GM21367 (cell line): ENCODE measurements at regions not wholly inside any gene's neighbourhood (a gene's known extent, or its start where the extent isn't known, plus 50 kb on each side); places are given as distances from the start of the nearest gene placed in this dataset.

Experiments
- ATAC-seq: cut with Tn5 transposase; IDR thresholded peaks from one replicate; pipeline ENCODE4 v1.9.1; 2021; ENCODE audit not compliant: unreplicated experiment

- ATAC-seq, result no peak
Observed at GRCh38 chr2:219766658-219767057, 139.2 kb downstream of the SLC4A3 start.

GRCh38 chr2:219769090-219769910 is 141.9 kb downstream of the SLC4A3 start:
- no peak for ATAC-seq

DNA sequence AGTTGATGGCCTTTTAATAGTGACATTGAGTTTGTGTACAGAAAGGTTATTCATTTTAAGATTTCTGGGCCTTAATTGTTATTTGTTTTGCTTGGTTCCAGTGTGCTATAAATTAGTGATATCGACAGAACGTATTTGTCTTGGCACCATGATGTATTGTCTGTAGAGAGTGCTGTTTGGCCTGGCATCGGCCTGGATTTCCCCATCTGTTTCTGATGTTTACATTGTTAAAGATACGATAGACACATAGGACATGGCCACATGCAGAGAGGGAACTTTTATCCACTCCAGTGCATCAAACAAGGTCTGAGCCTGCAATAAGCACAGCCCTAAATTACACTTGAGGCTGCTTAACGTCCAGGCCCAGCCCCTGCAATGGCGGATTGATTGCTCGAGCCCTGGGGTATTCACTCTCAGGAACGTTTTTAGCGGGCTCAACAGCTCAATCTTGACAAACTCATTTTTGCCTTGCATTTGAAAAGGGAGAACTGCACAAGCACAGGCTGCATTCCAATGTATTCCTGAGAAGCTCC is 144.7 kb downstream of the SLC4A3 start:
- no peak for ATAC-seq

DNA sequence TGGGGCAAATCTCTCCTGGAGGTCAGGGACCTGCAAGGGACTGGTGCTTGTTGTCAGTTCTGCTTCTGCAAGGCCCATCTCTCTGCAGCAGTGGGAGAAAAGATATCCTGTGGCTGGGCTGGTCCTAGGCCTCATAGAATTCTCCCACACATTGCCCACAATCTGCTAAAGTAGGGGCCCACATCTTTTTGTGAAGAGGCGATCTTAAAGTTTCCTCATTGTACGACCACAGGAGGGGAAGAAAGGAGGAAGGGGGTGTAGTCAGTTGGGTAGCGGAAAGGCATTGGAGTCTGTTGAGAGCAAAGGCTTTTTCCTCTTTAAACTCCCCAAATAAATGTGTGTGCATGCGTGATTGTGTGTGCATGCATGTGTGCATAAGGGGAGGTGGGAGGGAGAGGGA is 145.3 kb downstream of the SLC4A3 start:
- no peak for ATAC-seq

- ATAC-seq, result no peak
Observed at GRCh38 chr2:219775506-219775905, 148.1 kb downstream of the SLC4A3 start.

GRCh38 chr2:219777388-219777787 is 150.0 kb downstream of the SLC4A3 start:
- ATAC-seq, result no peak

GRCh38 chr2:219778189-219778588 is 150.8 kb downstream of the SLC4A3 start:
- ATAC-seq, result no peak

- ATAC-seq, result no peak
Observed at GRCh38 chr2:219782737-219783348, 155.4 kb downstream of the SLC4A3 start.

GRCh38 chr2:219783359-219783975 is 156.0 kb downstream of the SLC4A3 start:
- ATAC-seq, result no peak

- no peak for ATAC-seq
Observed at GRCh38 chr2:219784178-219784577, 156.7 kb downstream of the SLC4A3 start.

GRCh38 chr2:219789476-219789875 is 162.0 kb downstream of the SLC4A3 start:
- ATAC-seq, result no peak

DNA sequence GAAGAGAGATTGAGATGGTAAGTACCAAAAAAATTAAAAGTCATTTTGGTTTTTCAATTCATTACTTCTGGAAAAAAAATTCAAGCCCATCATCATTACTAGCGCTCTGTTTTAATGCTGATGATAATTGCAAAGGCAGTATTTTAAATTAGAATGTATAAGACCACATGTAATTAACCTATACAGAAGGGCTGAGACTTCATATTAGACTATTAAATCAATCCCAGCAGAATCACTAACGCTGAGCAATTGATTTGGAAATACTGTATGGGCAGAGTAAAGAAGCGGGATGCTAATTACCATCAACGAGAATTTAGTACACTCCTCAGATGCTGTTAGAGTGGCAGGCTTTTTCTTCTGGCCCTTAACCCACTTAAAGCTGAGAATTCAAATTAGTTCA is 165.0 kb downstream of the SLC4A3 start:
- no peak for ATAC-seq

GRCh38 chr2:219798430-219798829 is 171.0 kb downstream of the SLC4A3 start:
- ATAC-seq, result no peak

DNA sequence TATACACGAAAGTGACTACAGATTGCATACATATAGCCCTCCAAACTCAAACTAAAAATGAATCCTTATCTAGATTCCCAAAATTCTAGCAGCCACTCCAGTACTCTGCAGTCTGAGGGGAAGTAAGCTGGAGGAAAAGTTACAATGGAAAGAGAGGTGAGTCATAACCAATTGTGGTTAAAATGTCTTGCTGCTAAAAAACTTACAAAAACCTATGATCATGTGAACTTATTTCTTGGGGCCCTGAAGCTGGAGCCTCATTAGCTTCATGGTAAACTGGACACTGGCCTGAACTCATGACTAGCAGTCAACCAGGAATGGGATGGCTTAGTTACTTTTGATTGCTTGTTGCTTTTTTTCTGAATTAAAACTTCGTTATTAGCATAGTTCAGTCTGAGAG is 175.9 kb downstream of the SLC4A3 start:
- no peak for ATAC-seq

DNA sequence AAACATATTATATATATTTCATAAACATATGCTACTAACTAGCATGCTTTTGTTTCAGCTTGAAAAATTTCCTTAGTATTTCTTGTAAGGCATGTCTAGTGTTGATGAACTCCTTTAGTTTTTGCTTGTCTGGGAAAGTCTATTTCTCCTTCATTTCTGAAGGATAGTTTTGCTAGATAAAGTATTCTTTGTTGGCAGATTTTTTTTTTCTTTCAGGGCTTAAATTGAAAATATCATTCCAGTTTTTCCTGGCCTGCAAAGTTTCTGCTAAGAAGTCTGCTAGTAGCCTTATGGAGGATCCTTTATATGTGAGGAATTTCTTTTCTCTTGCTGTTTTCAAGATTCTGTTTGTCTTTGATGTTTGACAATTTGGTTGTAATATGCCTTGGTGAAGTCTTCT is 183.5 kb downstream of the SLC4A3 start:
- ATAC-seq, result no peak

DNA sequence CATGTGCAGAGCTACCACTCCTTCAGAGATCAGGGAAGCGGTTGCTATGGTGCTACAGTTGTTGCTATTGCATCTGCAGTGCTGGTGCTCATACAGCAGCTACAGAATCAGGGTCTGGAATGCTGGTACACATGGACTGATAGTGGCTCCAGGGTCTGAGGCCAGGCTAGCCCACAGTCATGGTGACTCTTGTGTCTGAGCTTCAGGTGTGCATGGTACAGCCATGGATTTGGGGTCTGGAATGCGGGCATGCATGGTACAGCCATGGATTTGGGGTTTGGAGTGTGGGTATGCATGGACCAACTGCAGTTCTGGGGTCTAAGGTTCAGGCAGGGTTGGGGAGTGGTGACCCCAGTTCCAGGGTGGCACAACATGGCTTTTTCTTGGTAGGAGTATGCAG is 185.2 kb downstream of the SLC4A3 start:
- ATAC-seq, result no peak

GRCh38 chr2:219820767-219821166 is 193.3 kb downstream of the SLC4A3 start:
- ATAC-seq, result no peak

DNA sequence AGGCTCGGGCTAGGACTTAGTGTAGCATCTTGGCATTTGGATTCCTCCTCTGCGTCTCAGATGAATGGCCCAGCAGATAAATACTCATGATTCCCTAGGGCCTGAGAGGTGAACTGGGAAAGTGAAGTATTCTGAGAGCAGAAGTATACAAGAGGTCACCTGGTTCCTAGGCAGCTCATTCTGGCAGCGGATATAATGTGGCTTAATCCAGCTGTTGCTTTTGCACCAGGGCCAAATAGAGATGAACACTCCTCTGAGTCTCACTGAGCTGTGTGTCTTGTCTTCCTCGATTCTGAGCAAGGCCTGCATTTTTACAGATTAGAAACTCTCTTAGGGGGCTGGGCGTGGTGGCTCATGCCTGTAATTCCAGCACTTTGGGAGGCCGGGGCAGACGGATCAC is 196.1 kb downstream of the SLC4A3 start:
- ATAC-seq, result no peak

- no peak for ATAC-seq
Observed at GRCh38 chr2:219824996-219825395, 197.6 kb downstream of the SLC4A3 start.

DNA sequence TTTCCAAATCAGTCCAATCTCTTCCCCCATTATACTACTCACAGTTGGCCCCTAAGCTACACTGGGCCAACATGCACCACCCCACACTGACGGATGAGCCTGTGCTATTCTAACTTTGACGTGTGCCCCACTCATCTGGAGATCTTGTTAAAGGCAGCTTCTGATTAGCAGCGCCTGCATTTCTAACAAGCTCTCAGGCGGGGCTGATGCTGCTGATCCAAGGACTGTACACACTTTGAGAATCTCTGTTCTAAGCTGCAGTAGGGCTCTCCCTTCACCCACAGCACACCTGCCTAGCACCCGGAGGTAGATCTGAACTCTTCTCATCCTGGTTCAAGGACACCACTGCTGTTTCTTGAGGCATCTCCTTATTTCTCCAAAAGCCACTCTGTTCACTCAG is 200.7 kb downstream of the SLC4A3 start:
- no peak for ATAC-seq

DNA sequence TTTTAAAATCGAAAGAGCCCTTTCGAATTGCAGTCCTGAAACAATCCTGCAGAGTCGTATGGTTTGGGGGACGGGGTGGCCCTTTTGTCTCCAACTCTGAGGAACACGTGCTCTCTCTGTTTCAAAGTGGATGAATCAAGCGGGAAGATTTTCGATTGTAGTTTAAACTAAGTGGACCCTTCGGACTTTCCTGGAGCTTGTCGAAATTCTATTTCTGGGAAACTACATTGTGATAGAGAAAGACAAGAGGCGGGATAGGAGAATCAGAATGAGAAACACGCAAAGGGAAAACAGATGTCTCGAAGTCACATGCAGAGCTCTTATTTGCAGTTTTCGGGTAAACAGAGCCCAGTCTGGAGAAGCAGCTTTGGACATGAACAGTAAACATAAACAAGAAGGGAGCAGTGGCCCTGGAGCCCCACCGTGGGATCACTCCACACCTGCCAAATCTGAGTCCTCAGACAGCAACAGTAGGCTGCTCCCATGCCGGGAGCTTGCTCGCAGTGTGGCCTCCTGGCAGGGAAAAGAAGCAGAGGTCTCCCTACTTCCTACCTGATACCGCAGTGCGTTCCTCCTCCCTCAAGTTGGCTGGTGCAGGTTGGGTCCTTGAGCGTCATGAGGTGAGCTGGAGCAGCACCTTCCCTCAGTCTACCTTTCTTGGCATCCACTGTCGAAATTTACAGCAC is 202.4 kb downstream of the SLC4A3 start:
- no peak for ATAC-seq
